Heart right ventricle (tissue), 16 donors: ENCODE measurements at regions not wholly inside any gene's neighbourhood (a gene's known extent, or its start where the extent isn't known, plus 50 kb on each side); places are given as distances from the start of the nearest gene placed in this dataset.

Experiments
- ATAC-seq, 8 donors: fragments of 200-7000 bp; cut with Tn5 transposase; one replicate each; pipeline ENCODE4 v1.9.1; 2020; ENCODE audit warnings: mild to moderate bottlenecking in 8 of 8, moderate library complexity in 8 of 8, moderate number of reproducible peaks in 1 of 8
- DNase-seq, 2 donors: peaks; one replicate each; pipeline ENCODE4 v3.0.0-alpha.2; 2020
- H3K27ac ChIP-seq, 10 donors: fragments of 200-600 bp; sonication (generic) in 2 of 10; one replicate each; pipeline versions ENCODE4 v1.5.0 to v1.8.0; 2020 to 2022; ENCODE audit warnings: mild to moderate bottlenecking in 3 of 10
- H3K27me3 ChIP-seq, 7 donors: fragments of 200-600 bp; one replicate each; pipeline ENCODE4 v1.8.0; 2021 to 2022; ENCODE audit warnings: mild to moderate bottlenecking in 2 of 7
- H3K36me3 ChIP-seq, 9 donors: fragments of 200-600 bp; sonication (generic) in 1 of 9; one replicate each; pipeline versions ENCODE4 v1.5.0 to v1.8.0; 2020 to 2022; ENCODE audit warnings: mild to moderate bottlenecking in 2 of 9
- H3K4me1 ChIP-seq, 9 donors: fragments of 200-600 bp; sonication (generic) in 1 of 9; one replicate each; pipeline versions ENCODE4 v1.5.0 to v1.8.0; 2020 to 2022; ENCODE audit warnings: mild to moderate bottlenecking in 4 of 9
- H3K4me3 ChIP-seq, 10 donors: fragments of 200-600 bp; sonication (generic) in 2 of 10; one replicate each; pipeline versions ENCODE4 v1.5.0 to v1.8.0; 2020 to 2022; ENCODE audit warnings: mild to moderate bottlenecking in 7 of 10, moderate library complexity in 2 of 10
- H3K9me3 ChIP-seq, 11 donors: fragments of 200-600 bp in 10 of 11; sonication (generic) in 2 of 11; one replicate each; pipeline versions ENCODE4 v1.5.0 to v1.8.0; 2013 to 2022; ENCODE audit warnings: mild to moderate bottlenecking in 2 of 11, control low read depth in 1 of 11, moderate library complexity in 1 of 11
- WGBS, 2 donors: extraction: QIAGEN DNeasy Blood & Tissue Kit; methylation state at CpG; one replicate each; pipeline ENCODE4 v1.1.7; 2013; ENCODE audit warnings: inconsistent platforms in 1 of 2; 5-methylcytosine and 5-hydroxymethylcytosine counted together
- intact Hi-C, 10 donors: fragments of 100-400 bp; cut with DNase I; formaldehyde crosslinking; loops; one replicate each; pipeline versions ENCODE4 v1.11.1 to v1.14.2; 2022
- TF ChIP-seq, protein P1 (sequence below), 9 donors: fragments of 200-600 bp; sonication (generic) in 2 of 9; IDR thresholded peaks; one replicate each; pipeline versions ENCODE4 v1.5.0 to v1.8.0; 2021 to 2022; ENCODE audit warnings: antibody characterized with exemption in 9 of 9, mild to moderate bottlenecking in 5 of 9, moderate library complexity in 1 of 9
- donor health status: Arrhythmogenic right ventricular cardiomyopathy.
- donor health status: ischemic (EF 13 %, LVEDD 7.1; RV severe dilation, severe dysfunction).
- donor health status: healthy with polysubstance abuse.
- donor health status: DM: no; HTN: yes; CAD: no.
- donor health status: DM: no; HTN: no; CAD: no.
- donor health status: ischemic (EF 25% LVEDD 6.9; RV normal size, moderate dysfunction).
- donor health status: ischemic (EF 25% LVEDD 5.7; RV mildly dilated, moderate dysfunction).
- donor health status: healthy.
- donor health status: DM: yes; HTN: yes; CAD: no.
- donor health status: Ischemic cardiomyopathy.
- donor health status: ischemic (EF 35%, LVEDD 5.7; RV mildly dilated, moderate dysfunction).
- donor health status: nonischemic (EF 11% LVEDD 7.7; RV severe dilation, severe dysfunction).
- donor health status: DM: yes; HTN: yes; CAD: no.
- donor health status: PGD.
- donor health status: ischemic (EF 29% LVEDD 5.4; RV normal size, mild dysfunction).
- donor health status: nonischemic (EF 23%, LVEDD 6.1; RV moderate dilation, normal function).

DNA sequence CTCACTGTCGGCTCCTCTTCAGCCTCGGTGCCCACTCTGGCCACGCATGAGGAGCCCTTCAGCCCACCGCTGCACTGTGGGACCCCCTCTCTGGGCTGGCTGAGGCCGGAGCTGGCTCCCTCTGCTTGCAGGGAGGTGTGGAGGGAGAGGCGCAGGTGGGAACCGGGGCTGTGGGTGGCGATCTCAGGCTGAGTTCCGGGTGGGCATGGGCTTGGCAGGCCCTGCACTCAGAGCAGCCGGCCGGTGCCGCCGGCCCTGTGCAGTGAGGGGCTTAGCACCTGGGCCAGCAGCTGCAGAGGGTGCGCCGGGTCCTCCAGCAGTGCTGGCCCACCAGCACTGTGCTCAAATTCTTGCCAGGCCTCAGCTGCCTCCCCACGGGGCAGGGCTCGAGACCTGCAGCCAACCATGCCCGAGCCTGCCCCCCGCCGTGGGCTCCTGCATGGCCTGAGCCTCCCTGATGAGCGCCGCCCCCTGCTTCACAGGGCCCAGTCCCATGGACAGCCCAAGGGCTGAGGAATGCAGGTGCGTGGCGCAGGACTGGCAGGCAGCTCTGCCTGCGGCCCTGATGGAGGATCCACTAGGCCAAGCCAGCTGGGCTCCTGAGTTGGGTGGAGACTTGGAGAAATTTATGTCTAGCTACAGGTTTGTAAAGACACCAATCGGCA is 899.1 kb downstream of the SI start:
- H3K4me1 ChIP-seq = no peaks in the 10 kb centered on the region
- H3K9me3 ChIP-seq = peaks cover 0 to 30% (median 0%) of the 10 kb centered on the region in 11 donors
- WGBS, 2 donors = 86 to 87% methylated on average over 26 of the region's 26 CpGs
- DNase-seq (no peak), ATAC-seq (no peak)
- no peaks in the 10 kb centered on the region for H3K27me3 ChIP-seq
- H3K36me3 ChIP-seq = no peaks in the 10 kb centered on the region
- intact Hi-C loops = no loop called here
- TF ChIP-seq, protein P1, sequence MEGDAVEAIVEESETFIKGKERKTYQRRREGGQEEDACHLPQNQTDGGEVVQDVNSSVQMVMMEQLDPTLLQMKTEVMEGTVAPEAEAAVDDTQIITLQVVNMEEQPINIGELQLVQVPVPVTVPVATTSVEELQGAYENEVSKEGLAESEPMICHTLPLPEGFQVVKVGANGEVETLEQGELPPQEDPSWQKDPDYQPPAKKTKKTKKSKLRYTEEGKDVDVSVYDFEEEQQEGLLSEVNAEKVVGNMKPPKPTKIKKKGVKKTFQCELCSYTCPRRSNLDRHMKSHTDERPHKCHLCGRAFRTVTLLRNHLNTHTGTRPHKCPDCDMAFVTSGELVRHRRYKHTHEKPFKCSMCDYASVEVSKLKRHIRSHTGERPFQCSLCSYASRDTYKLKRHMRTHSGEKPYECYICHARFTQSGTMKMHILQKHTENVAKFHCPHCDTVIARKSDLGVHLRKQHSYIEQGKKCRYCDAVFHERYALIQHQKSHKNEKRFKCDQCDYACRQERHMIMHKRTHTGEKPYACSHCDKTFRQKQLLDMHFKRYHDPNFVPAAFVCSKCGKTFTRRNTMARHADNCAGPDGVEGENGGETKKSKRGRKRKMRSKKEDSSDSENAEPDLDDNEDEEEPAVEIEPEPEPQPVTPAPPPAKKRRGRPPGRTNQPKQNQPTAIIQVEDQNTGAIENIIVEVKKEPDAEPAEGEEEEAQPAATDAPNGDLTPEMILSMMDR (IDR thresholded peaks at IDR 0.05) = no peak
- no peak overlapping the region for H3K27ac ChIP-seq
- no peak overlapping the region for H3K4me3 ChIP-seq

DNA sequence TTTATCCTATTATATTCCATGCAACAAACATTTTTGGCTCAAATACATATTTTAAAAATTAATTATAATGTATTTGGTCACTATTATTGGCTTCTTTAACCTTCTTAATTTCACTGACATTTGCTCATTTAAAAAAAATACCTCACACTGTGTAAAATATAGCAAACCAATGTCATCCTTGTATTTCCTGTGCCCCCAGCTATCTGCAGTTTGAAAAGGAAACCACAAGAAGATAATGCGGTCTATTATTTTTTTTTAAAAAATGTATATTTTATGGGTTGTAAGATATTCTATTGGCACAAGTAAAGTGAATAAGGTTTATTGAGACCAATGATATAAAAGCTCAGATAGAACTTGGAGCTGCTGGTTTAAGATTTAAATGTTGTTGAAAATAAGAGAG is 904.2 kb downstream of the SI start:
- Histone ChIP-seq H3K27me3 (no peaks in the 10 kb centered on the region), H3K9me3 (peaks cover 0 to 14% (median 0%) of the 10 kb centered on the region in 11 donors), H3K27ac (no peak overlapping the region), H3K4me1 (no peaks in the 10 kb centered on the region), H3K36me3 (no peaks in the 10 kb centered on the region), H3K4me3 (no peak overlapping the region)
- intact Hi-C loops = no loop called here
- 52 to 57% methylated on average over 1 of the region's 1 CpG for WGBS, 2 donors
- TF ChIP-seq, protein P1 (IDR thresholded peaks at IDR 0.05) = no peak
- ATAC-seq = no peak
- no peak for DNase-seq

DNA sequence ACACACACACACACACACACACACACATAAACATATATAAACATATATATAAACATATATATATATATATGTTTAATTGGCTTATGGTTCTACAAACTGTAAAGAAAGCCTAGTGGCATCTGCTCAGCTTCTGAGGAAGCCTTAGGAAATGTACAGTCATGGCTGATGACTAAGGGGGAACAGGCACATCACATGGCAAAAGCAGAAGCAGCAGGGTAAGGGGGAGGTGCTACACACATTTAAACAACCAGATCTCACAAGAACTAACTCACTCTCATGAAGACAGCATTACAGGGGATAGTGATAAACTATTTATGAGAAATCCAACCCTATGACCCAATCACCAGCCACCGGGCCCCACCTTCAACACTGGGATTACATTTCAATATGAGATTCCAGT is 922.9 kb downstream of the SI start:
- Histone ChIP-seq H3K4me1 (no peaks in the 10 kb centered on the region), H3K36me3 (no peaks in the 10 kb centered on the region), H3K9me3 (peaks cover 0 to 40% (median 13%) of the 10 kb centered on the region in 11 donors), H3K4me3 (no peak overlapping the region), H3K27ac (no peak overlapping the region), H3K27me3 (no peaks in the 10 kb centered on the region)
- intact Hi-C loops = no loop called here
- DNase-seq (no peak), ATAC-seq (no peak)
- WGBS, 2 donors = 83 to 89% methylated on average over 1 of the region's 1 CpG
- TF ChIP-seq, protein P1 (IDR thresholded peaks at IDR 0.05) = no peak

DNA sequence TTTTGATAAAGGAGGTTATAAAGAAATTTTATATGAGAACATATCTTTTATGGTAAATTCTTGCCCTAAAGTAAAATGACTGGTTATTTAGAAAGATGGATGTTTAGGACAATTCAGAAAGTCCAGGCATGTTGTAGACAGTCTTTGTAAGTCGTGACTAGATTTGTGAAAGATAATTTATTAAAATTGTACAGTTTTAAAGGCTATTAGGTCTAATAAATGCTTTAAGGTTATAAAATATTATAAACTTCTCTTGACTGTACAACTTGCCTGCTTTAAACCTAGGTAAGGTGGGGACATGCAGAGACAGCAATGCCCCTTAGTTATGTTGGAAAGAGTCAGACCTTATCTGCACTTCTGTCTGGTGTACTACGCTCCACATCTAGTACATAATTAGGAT is 933.5 kb downstream of the SI start:
- intact Hi-C loops = no loop called here
- TF ChIP-seq, protein P1 (IDR thresholded peaks at IDR 0.05) = no peak
- no peaks in the 10 kb centered on the region for H3K4me1 ChIP-seq
- H3K27me3 ChIP-seq = no peaks in the 10 kb centered on the region
- 68 to 74% methylated on average over 2 of the region's 2 CpGs for WGBS, 2 donors
- no peaks in the 10 kb centered on the region for H3K36me3 ChIP-seq
- ATAC-seq (no peak), DNase-seq (no peak)
- H3K4me3 ChIP-seq = no peak overlapping the region
- H3K27ac ChIP-seq = no peak overlapping the region
- peaks cover 0 to 67% (median 9%) of the 10 kb centered on the region in 11 donors for H3K9me3 ChIP-seq
